ENCODE measurements at regions not wholly inside any gene's neighbourhood (a gene's known extent, or its start where the extent isn't known, plus 50 kb on each side); places are given as distances from the start of the nearest gene placed in this dataset.

- TF ChIP-seq MAX (IDR thresholded peaks at IDR 0.05) (no peak), ZFX (IDR thresholded peaks at IDR 0.05) (no peak), YY1 (IDR thresholded peaks at IDR 0.05; ENCODE audit: extremely low read depth, insufficient replicate concordance, low read depth, low read length) (no peak), SRF (IDR thresholded peaks at IDR 0.05; ENCODE audit: low read depth) (no peak), CTCF (IDR thresholded peaks at IDR 0.05 in 2 of 3, conservative IDR thresholded peaks at IDR 0.05 in 1 of 3; ENCODE audit: borderline replicate concordance in 1 of 3, insufficient read depth in 1 of 3, low read depth in 2 of 3, low read length in 2 of 3) (no peak), POLR2A (IDR thresholded peaks at IDR 0.05; ENCODE audit: borderline replicate concordance, extremely low read depth, insufficient read depth, insufficient read length) (no peak), ZBTB33 (IDR thresholded peaks at IDR 0.05; ENCODE audit: extremely low read depth, insufficient replicate concordance, low read length) (no peak), ZNF274 (IDR thresholded peaks at IDR 0.05; ENCODE audit: low read depth, low read length) (no peak), CBX3 (IDR thresholded peaks at IDR 0.05; ENCODE audit: low read depth) (no peak)
Measured at GRCh38 chr13:73479856-73480255, 421.1 kb downstream of the KLF5 start (continued).

GRCh38 chr13:73479351-73479750 is 420.5 kb downstream of the KLF5 start:
- intact Hi-C loops (cut with micrococcal nuclease), result no loop called here
- Histone ChIP-seq H3K36me3 (ENCODE audit: control insufficient read depth in 1 of 2, insufficient read depth in 2 of 2, low read length in 2 of 2) (no peaks in the 10 kb centered on the region), H3K9ac (ENCODE audit: low read length) (no peak overlapping the region), H3K4me1 (ENCODE audit: control insufficient read depth in 1 of 2, insufficient read depth in 2 of 2, low read length in 2 of 2) (no peaks in the 10 kb centered on the region), H3K9me3 (ENCODE audit: control insufficient read depth in 1 of 2, insufficient read depth in 1 of 2, low read depth in 1 of 2, low read length in 2 of 2) (no peaks in the 10 kb centered on the region), H3K4me2 (ENCODE audit: low read length) (no peak overlapping the region), H3K27me3 (ENCODE audit: insufficient read depth, low read length) (no peaks in the 10 kb centered on the region), H4K20me1 (ENCODE audit: insufficient read depth) (no peaks in the 10 kb centered on the region), H3K4me3 (replicated peaks in 1 of 2; ENCODE audit: low read depth in 1 of 2, low read length in 2 of 2) (no peak overlapping the region), H2AFZ (ENCODE audit: low read depth, low read length, poor library complexity, severe bottlenecking) (no peak overlapping the region), H3K27ac (ENCODE audit: low read depth, low read length) (no peak overlapping the region), H3K9me2 (ENCODE audit: insufficient read depth) (no peaks in the 10 kb centered on the region), H3K79me2 (ENCODE audit: insufficient read depth, low read length) (no peaks in the 10 kb centered on the region)
- no TSS peak for BruUV-seq (replicated peaks)
- ChIA-PET CTCF (no interaction called here), RAD21 (ENCODE audit: low non-redundant PET in 1 of 2, low total read pairs in 2 of 2, uncharacterized antibody in 2 of 2, unreplicated experiment in 2 of 2) (no interaction called here), POLR2A (no interaction called here)
- TF ChIP-seq EGR1 (IDR thresholded peaks at IDR 0.05; ENCODE audit: low read depth) (no peak), SIN3A (IDR thresholded peaks at IDR 0.05; ENCODE audit: low read depth) (no peak), CTCF (IDR thresholded peaks at IDR 0.05 in 2 of 3, conservative IDR thresholded peaks at IDR 0.05 in 1 of 3; ENCODE audit: borderline replicate concordance in 1 of 3, insufficient read depth in 1 of 3, low read depth in 2 of 3, low read length in 2 of 3) (no peak), EZH2 (IDR thresholded peaks at IDR 0.05) (no peak), FOSL1 (IDR thresholded peaks at IDR 0.05; ENCODE audit: low read depth) (no peak)
- no peak for ATAC-seq
- no peak for DNase-seq (ENCODE audit: low read depth, low spot score)

All from HCT116 (cell line).